ENCODE measurements at regions not wholly inside any gene's neighbourhood (a gene's known extent, or its start where the extent isn't known, plus 50 kb on each side); places are given as distances from the start of the nearest gene placed in this dataset.
"Not testable (repeated sequence)": the region's sequence is repeated elsewhere in the genome, so short reads cannot be mapped to it uniquely, and the experiment has no call there.

- Histone ChIP-seq H4K20me1 (ENCODE audit: insufficient read depth, low read length) (no peaks in the 10 kb centered on the region), H2AFZ (ENCODE audit: low read length) (no peak overlapping the region), H3K27me3 (ENCODE audit: insufficient read depth, low read length) (no peaks in the 10 kb centered on the region), H3K4me1 (ENCODE audit: insufficient read depth, low read length, severe bottlenecking) (no peaks in the 10 kb centered on the region), H3K79me2 (ENCODE audit: insufficient read depth, low read length) (no peaks in the 10 kb centered on the region), H3K9me3 (ENCODE audit: low read length) (no peaks in the 10 kb centered on the region), H3K4me2 (ENCODE audit: low read length) (no peak overlapping the region), H3K9ac (ENCODE audit: low read length) (no peak overlapping the region), H3K36me3 (ENCODE audit: insufficient read depth, low read length) (no peaks in the 10 kb centered on the region), H3K4me3 (ENCODE audit: low read depth, low read length, poor library complexity, severe bottlenecking) (no peak overlapping the region), H3F3A (ENCODE audit: insufficient read depth, low read length) (no peaks in the 10 kb centered on the region), H3K27ac (ENCODE audit: low read depth, low read length, poor library complexity, severe bottlenecking) (no peak overlapping the region), H3K9me2 (ENCODE audit: low read depth, low read length) (no peaks in the 10 kb centered on the region)
- TF ChIP-seq EZH2 (IDR thresholded peaks at IDR 0.05; ENCODE audit: borderline replicate concordance, low read length) = no peak
- no peak for TF ChIP-seq CTCF (IDR thresholded peaks at IDR 0.05; ENCODE audit: low read length)
Measured at GRCh38 chr5:98334946-98335345, 438.5 kb upstream of the RGMB start.

GRCh38 chr5:98339141-98339848, 434.2 kb upstream of the RGMB start:
- no peaks in the 10 kb centered on the region for H3K36me3 ChIP-seq (ENCODE audit: insufficient read depth, low read length)
- H3K79me2 ChIP-seq (ENCODE audit: insufficient read depth, low read length) = no peaks in the 10 kb centered on the region
- H3K4me3 ChIP-seq (ENCODE audit: low read depth, low read length, poor library complexity, severe bottlenecking) = no peak overlapping the region
- H4K20me1 ChIP-seq (ENCODE audit: insufficient read depth, low read length) = no peaks in the 10 kb centered on the region
- H3K4me1 ChIP-seq (ENCODE audit: insufficient read depth, low read length, severe bottlenecking) = no peaks in the 10 kb centered on the region
- H3F3A ChIP-seq (ENCODE audit: insufficient read depth, low read length) = no peaks in the 10 kb centered on the region
- H3K27me3 ChIP-seq (ENCODE audit: insufficient read depth, low read length) = no peaks in the 10 kb centered on the region
- H3K4me2 ChIP-seq (ENCODE audit: low read length) = no peak overlapping the region
- H3K9me3 ChIP-seq (ENCODE audit: low read length) = no peaks in the 10 kb centered on the region
- H3K9me2 ChIP-seq (ENCODE audit: low read depth, low read length) = no peaks in the 10 kb centered on the region
- H3K9ac ChIP-seq (ENCODE audit: low read length) = no peak overlapping the region
- no peak overlapping the region for H2AFZ ChIP-seq (ENCODE audit: low read length)
- no peak overlapping the region for H3K27ac ChIP-seq (ENCODE audit: low read depth, low read length, poor library complexity, severe bottlenecking)
- TF ChIP-seq CTCF (IDR thresholded peaks at IDR 0.05; ENCODE audit: low read length) = no peak
- TF ChIP-seq EZH2 (IDR thresholded peaks at IDR 0.05; ENCODE audit: borderline replicate concordance, low read length) = no peak

GRCh38 chr5:98341038-98342032, 432.1 kb upstream of the RGMB start:
- Histone ChIP-seq H3F3A (ENCODE audit: insufficient read depth, low read length) (no peaks in the 10 kb centered on the region), H2AFZ (ENCODE audit: low read length) (no peak overlapping the region), H4K20me1 (ENCODE audit: insufficient read depth, low read length) (no peaks in the 10 kb centered on the region), H3K79me2 (ENCODE audit: insufficient read depth, low read length) (no peaks in the 10 kb centered on the region), H3K4me2 (ENCODE audit: low read length) (no peak overlapping the region), H3K9me2 (ENCODE audit: low read depth, low read length) (no peaks in the 10 kb centered on the region), H3K27me3 (ENCODE audit: insufficient read depth, low read length) (no peaks in the 10 kb centered on the region), H3K36me3 (ENCODE audit: insufficient read depth, low read length) (no peaks in the 10 kb centered on the region), H3K9ac (ENCODE audit: low read length) (no peak overlapping the region), H3K4me1 (ENCODE audit: insufficient read depth, low read length, severe bottlenecking) (no peaks in the 10 kb centered on the region), H3K9me3 (ENCODE audit: low read length) (no peaks in the 10 kb centered on the region), H3K4me3 (ENCODE audit: low read depth, low read length, poor library complexity, severe bottlenecking) (no peak overlapping the region), H3K27ac (ENCODE audit: low read depth, low read length, poor library complexity, severe bottlenecking) (no peak overlapping the region)
- TF ChIP-seq EZH2 (IDR thresholded peaks at IDR 0.05; ENCODE audit: borderline replicate concordance, low read length) (no peak), CTCF (IDR thresholded peaks at IDR 0.05; ENCODE audit: low read length) (no peak)

GRCh38 chr5:98342958-98343660, 430.4 kb upstream of the RGMB start:
- H3K79me2 ChIP-seq (ENCODE audit: insufficient read depth, low read length); H3K36me3 ChIP-seq (ENCODE audit: insufficient read depth, low read length); H3F3A ChIP-seq (ENCODE audit: insufficient read depth, low read length); H3K9ac ChIP-seq (ENCODE audit: low read length); H4K20me1 ChIP-seq (ENCODE audit: insufficient read depth, low read length); H3K9me3 ChIP-seq (ENCODE audit: low read length); H3K9me2 ChIP-seq (ENCODE audit: low read depth, low read length); H3K27me3 ChIP-seq (ENCODE audit: insufficient read depth, low read length); H3K27ac ChIP-seq (ENCODE audit: low read depth, low read length, poor library complexity, severe bottlenecking); H3K4me3 ChIP-seq (ENCODE audit: low read depth, low read length, poor library complexity, severe bottlenecking); H3K4me1 ChIP-seq (ENCODE audit: insufficient read depth, low read length, severe bottlenecking); H3K4me2 ChIP-seq (ENCODE audit: low read length); H2AFZ ChIP-seq (ENCODE audit: low read length): not testable (repeated sequence)

Measured in OCI-LY1 (cell line).